ENCODE measurements at regions not wholly inside any gene's neighbourhood (a gene's known extent, or its start where the extent isn't known, plus 50 kb on each side); places are given as distances from the start of the nearest gene placed in this dataset.
A peak's percentile ranks its signal among the peaks of the same experiment; 100 is the strongest.

DNA sequence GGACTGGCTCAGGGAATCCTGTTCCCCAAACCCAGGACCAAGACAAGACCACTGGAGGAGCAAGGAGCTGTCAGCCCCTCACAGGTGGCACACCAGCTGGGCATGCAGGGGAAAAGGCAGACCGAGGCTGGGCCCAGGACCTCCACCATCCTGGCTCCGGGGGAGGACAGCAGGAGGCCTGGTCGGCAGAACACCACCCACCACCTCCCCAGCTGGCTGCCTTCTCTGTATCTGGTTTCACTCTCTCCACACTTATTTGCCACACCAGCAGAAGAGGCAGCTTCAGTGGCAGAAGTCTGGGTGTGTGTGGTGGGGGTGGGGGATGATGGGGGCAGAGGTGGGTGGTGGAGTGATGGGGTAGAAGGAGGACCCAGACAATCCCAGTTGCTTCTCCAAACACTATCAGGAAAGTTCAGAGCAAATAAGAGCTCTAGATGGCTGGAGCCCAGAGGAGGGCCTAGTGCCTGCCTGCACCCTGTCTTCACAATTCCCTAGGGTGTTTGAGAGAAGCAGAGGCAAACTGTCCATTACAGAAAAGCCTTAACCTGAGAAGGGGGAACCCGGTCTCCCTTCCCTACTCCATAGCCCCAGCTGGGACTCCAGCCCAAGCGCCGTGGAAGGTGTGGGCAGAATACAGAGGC, 51.9 kb upstream of the CDON start:
- Mint-ChIP-seq H3K27ac (no peak overlapping the region), H3K36me3 (ENCODE audit: low read depth) (no peaks in the 10 kb centered on the region), H3K4me1 (ENCODE audit: low read depth) (peaks cover 30% of the 10 kb centered on the region), H3K27me3 (ENCODE audit: insufficient read depth) (peaks cover 29% of the 10 kb centered on the region), H3K9me3 (no peaks in the 10 kb centered on the region), H3K4me3 (no peak overlapping the region)
- no peak for DNase-seq
- TF ChIP-seq, protein P1, sequence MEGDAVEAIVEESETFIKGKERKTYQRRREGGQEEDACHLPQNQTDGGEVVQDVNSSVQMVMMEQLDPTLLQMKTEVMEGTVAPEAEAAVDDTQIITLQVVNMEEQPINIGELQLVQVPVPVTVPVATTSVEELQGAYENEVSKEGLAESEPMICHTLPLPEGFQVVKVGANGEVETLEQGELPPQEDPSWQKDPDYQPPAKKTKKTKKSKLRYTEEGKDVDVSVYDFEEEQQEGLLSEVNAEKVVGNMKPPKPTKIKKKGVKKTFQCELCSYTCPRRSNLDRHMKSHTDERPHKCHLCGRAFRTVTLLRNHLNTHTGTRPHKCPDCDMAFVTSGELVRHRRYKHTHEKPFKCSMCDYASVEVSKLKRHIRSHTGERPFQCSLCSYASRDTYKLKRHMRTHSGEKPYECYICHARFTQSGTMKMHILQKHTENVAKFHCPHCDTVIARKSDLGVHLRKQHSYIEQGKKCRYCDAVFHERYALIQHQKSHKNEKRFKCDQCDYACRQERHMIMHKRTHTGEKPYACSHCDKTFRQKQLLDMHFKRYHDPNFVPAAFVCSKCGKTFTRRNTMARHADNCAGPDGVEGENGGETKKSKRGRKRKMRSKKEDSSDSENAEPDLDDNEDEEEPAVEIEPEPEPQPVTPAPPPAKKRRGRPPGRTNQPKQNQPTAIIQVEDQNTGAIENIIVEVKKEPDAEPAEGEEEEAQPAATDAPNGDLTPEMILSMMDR (IDR thresholded peaks at IDR 0.05): no peak

- Mint-ChIP-seq H3K27ac (peak overlapping the region; percentile 85), H3K9me3 (no peaks in the 10 kb centered on the region), H3K36me3 (ENCODE audit: low read depth) (no peaks in the 10 kb centered on the region), H3K27me3 (ENCODE audit: insufficient read depth) (peaks cover 26% of the 10 kb centered on the region), H3K4me1 (ENCODE audit: low read depth) (peaks cover 32% of the 10 kb centered on the region), H3K4me3 (no peak overlapping the region)
- DNase-seq: no peak
- TF ChIP-seq, protein P1 (IDR thresholded peaks at IDR 0.05): no peak
These were observed 51.3 kb upstream of the CDON start for GRCh38 chr11:126113963-126114362.

- Mint-ChIP-seq H3K9me3 (no peaks in the 10 kb centered on the region), H3K4me1 (ENCODE audit: low read depth) (peaks cover 32% of the 10 kb centered on the region), H3K27me3 (ENCODE audit: insufficient read depth) (peaks cover 24% of the 10 kb centered on the region), H3K4me3 (no peak overlapping the region), H3K36me3 (ENCODE audit: low read depth) (no peaks in the 10 kb centered on the region), H3K27ac (peak overlapping the region; percentile 85)
- TF ChIP-seq, protein P1 (IDR thresholded peaks at IDR 0.05): peak; percentile 8; the same call in 1 of the 2 replicates
- DNase-seq: peak; percentile 97
These were observed 50.9 kb upstream of the CDON start for GRCh38 chr11:126113515-126113957.

- Mint-ChIP-seq H3K4me1 (ENCODE audit: low read depth) (peaks cover 32% of the 10 kb centered on the region), H3K36me3 (ENCODE audit: low read depth) (no peaks in the 10 kb centered on the region), H3K27ac (no peak overlapping the region), H3K9me3 (no peaks in the 10 kb centered on the region), H3K4me3 (no peak overlapping the region), H3K27me3 (ENCODE audit: insufficient read depth) (peaks cover 21% of the 10 kb centered on the region)
- no peak for DNase-seq
- TF ChIP-seq, protein P1 (IDR thresholded peaks at IDR 0.05): no peak
These were observed 50.3 kb upstream of the CDON start for GRCh38 chr11:126113012-126113411.

DNA sequence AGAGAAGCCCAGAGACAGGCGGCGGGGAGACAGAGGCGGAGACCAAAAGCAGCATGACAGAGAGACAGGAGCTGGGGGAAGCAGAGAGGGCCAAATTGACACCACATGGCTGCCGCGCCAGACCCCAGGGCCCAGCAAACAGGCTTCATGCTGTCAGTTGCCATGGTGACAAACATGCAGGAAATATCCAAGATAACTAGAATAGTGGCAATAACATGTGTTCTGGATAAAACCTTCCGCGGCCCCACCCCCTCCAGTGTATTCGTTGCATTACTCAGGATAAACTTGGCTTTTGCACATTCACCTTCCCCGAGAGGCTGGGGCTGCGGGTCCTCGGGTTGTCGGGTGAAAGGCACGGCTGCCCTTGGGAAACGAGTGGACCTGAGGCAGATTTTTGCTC, 49.9 kb upstream of the CDON start:
- Mint-ChIP-seq H3K4me1 (ENCODE audit: low read depth) (peaks cover 32% of the 10 kb centered on the region), H3K9me3 (no peaks in the 10 kb centered on the region), H3K36me3 (ENCODE audit: low read depth) (no peaks in the 10 kb centered on the region), H3K4me3 (no peak overlapping the region), H3K27ac (no peak overlapping the region), H3K27me3 (ENCODE audit: insufficient read depth) (peaks cover 17% of the 10 kb centered on the region)
- no peak for DNase-seq
- TF ChIP-seq, protein P1 (IDR thresholded peaks at IDR 0.05): no peak

Measured in HFFc6 (cell line).